Muscle of back (tissue), 3 donors: ENCODE measurements at regions not wholly inside any gene's neighbourhood (a gene's known extent, or its start where the extent isn't known, plus 50 kb on each side); places are given as distances from the start of the nearest gene placed in this dataset.
A peak's percentile ranks its signal among the peaks of the same experiment; 100 is the strongest.

ENCODE experiments used
- DNase-seq, 3 donors: peaks; one replicate each; pipeline versions ENCODE4 v3.0.0 to v3.0.0-alpha.2; 2013

DNA sequence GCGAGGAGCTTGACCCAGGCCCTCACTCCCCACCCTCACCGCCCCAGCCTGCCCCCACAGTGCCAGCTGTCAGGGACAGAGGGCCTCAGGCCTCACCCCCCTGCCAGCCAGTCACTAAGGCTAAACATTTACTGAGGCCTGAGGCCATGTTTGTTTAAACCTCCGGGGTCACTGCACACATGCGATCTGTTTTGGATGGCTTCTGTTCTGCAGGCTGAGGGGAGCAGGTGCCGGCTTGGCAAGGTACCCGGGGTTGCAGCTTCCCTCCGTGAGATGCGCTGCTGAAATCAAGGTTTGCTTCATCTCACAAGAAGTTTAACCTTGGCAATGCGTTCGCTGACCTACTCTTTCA is 103.3 kb upstream of the BOD1 start:
- DNase-seq: no peak

DNA sequence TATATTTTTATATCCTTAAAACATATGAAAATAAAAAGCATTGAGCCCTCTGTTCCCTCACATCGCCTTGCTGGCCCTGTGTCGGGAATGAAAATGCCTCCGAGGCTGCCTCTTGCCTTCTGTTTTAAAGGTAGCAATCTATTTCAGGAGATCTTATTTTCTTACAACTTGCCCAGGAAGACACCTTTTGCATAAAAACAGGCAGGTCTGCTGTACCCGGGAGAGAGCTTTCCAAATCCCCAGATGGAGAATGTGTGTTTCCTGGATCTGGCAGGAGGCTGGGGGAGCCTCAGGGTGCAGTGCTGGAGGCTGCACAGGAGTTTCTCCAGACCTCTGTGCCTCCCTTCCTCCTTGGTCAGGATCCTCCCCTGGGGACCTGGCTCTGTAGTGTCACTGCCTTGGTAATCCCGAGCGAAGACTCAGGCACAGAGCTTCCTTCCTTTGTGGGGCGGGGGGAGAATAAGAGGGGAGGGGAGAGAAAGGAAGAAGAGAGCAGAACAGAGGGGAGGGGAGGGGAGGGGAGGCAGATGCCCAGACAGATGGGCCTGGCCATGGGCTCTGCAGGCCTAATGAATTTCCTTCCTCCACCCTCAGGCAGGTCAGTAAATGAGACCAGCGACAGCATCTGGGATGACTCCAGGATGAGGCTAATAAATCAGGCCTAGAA is 104.0 kb upstream of the BOD1 start:
- no peak for DNase-seq

DNA sequence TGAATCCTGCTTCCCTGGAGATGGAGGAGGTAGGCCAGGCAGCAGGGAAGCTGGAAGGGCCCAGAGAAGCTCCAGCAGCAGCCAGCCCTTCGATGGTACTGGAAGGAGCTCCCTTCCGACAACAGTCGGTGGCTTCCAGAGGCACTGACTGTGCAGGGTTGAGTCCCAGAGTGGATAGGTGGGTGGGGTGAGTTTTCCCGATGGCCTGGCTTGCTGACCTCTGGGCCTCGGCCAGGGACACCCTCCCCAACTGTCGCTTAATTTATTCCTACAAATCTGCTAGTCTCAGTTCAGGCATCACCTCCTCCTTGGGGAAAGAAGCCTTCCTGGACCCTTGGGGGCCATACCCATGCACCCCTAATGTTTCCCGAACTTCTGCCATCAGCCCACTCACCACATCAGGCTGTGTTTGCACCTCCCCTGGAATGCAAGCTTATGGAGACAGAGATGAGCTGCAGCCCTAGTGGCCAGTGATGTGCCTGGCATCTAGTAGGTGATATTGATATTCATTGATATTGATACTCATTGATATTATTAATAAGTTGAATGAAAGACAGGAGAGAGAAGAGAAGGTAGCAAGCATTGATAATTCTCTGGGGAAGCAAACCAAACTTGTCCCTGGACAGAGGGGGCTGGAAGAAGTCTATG is 104.6 kb upstream of the BOD1 start:
- no peak for DNase-seq

DNA sequence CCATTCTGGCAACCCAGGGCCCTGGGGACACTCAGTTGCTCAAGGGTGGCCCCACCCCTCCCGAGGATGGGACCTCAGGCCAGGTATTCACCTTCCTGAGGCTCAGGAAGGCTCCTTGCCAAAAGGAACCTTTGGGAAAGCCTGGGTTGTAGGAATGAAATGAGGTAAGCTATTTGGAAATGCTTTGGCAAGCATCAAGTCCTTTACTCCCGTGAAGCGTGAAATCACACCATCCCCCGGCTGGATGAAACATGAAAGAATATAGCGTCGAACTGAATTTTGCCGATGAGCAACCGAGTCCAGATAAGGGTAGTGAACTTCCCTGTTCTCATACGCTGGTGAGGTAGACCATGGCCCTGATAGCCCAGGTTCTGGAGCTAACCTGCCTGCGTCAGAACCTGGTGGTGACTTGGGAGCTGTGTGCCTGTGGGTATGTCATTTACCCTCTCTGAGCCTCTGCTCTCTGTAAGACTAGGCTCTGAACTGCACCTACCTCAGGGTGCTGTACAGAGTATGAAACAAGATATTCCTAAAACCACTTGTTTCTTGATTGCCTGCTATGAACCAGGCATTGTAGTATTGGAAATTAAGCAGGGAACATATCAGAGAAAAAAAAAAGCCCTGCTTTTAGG is 105.3 kb upstream of the BOD1 start:
- no peak for DNase-seq

DNA sequence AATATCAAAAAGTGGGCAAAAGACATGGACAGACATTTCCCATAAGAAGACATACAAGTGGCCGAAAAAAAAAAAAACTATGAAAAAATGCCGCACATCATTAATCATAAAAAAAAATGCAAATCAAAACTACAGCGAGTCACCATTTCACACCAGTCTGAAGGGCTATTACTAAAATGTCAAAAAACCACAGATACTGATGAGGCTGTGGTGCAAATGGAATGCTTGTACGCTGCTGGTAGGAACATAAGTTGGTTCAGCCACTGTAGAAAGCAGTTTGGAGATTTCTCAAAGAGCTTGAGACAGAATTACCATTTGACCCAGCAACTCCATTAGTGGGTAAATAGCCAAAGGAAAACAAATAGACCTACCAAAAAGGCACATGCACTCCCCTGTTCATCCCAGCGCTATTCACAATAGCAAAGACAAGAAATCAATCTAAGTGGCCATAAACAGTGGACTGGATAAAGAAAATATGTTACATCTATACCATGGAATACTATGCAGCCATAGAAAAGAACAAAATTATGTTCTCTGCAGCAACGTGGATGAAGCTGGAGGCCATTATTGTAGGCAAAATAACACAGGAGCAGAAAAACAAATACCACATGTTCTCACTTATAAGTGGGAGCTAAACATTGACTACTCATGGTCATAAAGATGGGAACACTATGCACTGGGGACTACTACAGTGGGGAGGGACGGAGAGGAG is 110.6 kb upstream of the BOD1 start:
- no peak for DNase-seq

DNA sequence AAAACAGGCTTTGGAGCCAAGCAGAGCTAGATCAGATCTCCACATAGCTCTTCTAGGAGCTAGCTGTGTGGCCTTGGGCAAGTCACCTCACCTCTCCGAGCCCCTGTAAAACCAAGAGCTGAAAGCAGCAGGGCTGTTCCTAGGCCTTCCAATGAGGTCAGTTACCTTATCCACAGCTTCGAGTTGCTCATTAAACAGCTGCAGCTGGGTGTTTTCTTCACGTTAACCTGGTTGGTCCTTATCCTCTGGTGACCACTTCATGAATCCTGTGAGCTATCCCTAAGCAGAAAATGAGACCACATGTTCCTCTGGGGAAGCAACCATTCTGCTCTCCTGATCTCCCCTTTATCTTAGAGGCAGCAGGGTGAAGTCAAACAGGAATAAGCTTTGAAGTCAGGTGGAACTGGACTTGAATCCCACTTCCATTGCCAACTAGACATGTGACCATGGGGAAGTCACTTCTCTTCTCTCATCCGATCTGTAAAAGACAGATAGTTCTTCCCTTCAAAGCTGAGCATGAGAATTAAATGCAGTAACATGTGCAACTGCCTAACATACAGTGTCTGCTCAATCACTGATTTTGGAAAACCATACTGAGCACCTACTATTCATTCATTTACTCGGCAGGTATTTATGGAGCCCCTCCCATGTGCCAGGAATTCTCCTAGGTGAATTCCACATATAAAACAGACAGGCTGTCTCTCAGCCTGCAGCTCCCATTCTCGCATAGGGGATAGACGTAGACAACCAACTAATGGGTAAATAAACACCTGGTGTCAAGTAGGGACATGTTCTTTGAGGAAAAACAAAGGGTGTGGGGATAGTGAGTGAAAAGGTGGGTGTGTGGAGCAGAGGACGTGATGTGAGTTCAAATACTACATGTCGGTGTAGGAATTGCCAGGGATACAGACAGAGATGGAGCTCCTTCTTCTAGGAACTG is 111.7 kb upstream of the BOD1 start:
- no peak for DNase-seq

DNA sequence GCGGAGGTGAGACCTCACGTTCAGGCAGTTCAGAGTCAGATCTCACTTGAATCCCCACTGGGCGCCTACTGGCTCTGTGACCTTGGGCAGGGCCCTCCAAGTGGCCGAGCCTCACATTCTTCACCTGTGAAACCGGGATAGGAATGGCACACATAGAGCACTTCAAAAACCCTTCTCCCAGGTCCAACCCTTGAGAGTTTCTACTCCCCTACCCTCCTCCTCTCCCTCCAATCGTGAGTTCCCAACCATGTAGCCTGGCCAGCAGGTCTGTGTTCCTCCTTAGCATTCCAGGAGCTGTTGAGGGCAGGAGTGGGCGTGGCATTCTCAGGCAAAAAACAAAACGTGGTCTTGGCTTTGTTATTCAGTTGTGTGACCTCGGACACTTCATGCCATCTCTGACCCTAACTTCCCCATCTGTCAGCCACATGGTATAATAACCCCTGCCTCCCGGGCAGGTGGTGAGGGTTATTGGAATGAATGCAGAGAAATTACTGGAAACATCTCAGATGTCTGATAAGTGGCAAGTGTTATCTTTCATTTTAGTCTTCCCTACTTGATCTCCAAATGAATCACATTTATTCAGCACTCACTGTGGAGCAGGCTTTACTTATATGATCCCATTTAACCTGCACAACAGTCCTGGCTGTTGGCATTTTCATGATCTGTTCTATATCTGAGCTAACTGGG is 112.8 kb upstream of the BOD1 start:
- DNase-seq: no peak

DNA sequence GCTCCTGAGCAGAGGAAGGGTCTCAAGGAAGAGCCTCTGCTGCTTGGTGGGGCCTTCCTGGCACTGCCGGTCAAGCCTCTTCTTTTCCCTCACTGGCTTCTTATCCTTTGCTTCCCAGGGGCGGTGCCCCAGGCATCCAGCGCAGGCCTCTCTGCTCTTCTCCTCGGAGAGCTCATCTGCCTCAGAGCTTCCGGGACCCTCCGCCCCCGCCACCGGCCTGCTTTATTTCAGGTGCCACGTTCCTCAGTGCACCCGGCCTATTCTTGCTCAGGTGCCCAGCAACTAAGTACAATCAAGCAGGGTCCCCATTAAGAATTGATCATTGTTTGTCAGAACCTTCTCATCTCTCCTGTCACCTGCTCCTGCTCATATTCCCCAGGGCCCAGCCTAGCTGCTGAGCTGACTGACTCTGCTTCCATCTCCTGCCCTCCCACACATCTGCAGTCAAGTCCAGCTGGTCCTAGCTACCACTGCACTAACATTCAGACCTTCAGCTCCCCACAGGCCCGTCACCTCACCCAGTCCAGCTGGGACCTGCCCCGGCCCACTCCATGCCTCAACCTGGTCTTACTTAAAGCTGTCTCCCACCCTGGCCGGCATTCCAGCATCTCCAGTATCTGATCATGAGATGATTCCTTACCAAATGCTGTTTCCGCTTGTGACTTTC is 114.3 kb upstream of the BOD1 start:
- DNase-seq: no peak

DNA sequence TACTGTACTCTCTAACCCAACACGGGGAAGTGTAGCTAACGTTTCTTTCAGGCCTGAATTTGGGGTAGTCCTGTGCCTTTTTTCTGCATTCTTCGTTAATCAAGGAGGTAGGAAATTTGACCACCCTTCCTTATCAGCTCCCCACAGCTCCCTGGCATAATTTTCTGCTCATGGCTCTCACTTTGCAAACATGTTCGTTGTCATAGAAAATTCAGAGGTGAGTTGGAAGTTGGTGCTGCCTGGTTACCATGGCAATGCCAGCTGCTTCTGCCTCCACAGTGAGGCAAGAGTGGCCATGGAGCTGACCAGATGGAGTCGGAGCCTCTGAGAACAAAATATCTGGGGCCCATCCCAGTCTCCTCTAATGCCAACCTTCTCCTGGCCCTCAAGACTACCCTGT is 116.6 kb upstream of the BOD1 start:
- no peak for DNase-seq

DNA sequence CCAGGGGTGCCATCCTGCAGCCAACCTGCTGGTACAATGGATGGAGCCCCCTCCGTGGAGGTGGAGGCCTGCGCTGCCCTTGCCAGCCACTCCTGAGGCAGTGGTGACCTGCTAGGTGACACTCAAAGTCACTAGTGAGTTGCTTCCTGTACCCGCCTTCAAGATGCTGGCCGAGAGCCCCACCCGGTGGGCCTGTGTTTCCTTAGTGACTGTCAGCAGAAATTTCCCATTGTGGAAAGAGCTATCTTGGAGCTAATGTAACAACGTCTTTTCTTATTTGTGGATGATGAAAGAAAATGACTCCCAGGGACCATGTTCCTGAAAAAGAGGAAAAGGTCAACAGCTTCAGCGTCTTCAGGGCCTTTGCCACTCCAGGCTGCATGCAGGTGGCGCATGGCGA is 117.0 kb upstream of the BOD1 start:
- no peak for DNase-seq

DNA sequence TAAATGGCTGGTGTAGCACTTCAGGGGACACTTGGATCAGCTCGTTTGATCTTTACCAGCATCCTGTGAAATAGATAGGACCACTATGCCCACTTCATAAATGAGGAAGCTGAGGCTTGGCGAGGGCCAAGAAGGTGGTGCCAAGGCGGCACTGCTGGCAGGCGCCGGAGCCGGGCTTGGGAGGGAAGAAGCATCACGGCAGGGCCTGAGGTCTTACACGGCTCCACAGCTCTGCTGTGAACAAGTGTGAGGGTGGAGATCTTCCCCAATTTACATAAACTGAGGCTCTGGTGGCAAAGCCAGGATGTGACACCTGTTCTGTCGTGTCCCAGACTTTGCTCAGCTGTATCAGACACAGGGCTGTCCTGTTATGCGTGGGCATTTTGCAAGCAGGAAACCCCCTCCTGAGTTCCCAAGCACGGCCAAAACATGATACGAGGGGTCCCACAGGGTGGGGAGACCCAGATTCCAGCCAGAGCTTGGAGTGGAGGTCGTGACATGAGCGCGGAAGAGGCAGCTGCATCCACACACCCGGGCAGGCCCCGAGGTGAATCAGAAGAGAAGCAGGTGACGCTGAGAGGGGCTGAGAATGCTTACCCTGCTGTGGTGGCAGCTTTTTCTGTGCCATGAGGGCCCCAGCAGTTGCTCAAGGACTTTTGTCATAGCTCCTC is 117.5 kb upstream of the BOD1 start:
- no peak for DNase-seq

DNA sequence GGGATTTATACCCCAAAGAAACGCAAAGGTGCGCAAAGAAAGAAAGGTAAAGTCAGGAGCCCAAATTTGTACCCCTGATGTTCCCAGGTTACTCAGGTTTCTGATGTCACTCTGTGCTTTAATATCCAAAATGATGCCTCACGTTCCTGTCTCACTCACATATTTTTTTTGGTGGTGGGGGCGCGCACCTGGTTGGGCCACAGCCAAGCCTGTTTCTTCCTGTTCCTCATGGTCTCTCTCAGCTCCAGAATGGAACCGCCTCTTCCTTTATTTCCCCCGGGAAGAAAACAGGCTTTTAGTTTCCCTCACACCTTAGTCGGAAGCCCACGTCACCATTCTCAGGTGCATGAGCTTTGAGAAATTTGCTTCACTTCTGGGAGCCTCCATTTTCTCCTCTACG is 118.3 kb upstream of the BOD1 start:
- no peak for DNase-seq

DNA sequence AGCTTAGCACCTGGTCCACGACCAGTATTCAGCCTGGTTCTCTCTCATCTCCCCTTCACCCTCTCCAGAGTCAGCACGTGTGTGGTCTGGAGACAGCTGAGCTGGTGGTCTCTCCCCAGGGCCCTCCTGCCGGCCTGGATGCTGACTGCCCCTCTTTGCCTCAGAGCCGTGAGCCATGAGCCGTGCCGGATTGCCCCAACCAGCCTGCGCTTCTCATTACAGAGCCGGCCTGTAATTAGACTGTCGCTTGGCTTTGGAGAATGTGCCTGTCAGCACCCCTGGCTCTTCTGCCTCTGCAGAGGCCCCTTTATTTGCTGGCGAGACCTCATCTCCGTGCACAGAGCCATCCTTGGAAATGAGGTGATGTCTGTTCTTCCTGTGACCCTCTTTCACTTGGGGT is 118.7 kb upstream of the BOD1 start:
- no peak for DNase-seq

DNA sequence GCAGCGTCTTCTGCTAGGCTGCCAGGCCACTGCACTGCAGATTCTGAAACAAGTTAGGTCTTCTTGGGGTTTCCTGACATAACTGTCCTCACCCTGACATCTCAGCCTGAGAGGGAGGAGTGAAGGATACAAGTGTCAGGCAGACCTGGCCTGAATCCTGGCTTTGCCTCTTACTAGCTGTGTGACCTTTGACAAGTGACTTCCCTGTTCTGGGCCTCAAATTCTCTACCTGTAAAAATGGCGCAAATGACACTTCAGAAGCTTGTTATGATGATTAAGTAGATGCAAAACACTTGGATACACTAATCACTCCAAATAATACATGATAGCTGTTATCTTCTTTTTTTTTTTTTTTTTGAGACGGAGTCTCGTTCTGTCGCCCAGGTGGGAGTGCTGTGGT is 119.2 kb upstream of the BOD1 start:
- no peak for DNase-seq

DNA sequence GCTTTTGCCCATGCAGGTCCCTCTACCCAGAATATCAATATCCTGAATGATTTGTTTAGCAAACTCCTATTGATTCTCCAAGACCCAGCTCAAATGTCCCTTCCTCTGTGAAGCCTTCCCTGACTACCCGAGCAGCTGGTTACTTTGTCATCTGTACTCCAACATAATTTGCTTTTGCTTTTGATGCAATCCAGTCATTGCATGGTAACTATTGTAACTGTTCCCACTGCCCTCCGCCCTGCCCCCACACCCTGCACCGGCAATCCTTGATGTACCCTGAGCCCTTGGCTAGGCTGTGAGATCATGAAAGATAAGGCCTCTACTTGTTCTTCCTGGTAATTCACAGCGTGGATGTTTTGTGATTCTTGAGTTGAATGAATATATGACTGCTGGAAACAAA is 119.9 kb upstream of the BOD1 start:
- no peak for DNase-seq

DNA sequence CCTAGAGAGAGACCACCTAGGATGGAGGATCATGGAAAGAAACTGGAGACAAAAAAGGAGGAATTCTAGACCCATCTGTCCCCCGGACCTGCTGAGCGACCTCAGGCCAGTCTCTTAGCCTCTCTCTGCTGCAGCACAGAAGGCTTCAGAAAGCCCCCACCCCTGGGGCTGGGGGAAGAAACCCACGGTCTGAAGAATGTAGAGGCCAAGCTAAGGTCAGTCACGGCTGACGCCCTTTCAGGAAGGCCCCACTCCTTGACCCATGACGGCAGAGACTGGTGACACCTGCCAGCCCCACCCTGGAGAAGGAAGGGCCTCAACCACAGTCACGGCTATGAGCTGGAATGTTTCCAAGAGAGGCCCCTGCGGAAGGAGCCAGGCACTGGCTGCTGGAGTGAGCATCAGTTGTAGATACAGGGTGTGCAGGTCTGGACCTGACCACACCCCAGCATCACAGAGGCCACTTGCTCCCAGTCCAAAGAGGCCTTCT is 120.5 kb upstream of the BOD1 start:
- DNase-seq: peak in 1 of 3 donors; percentile 17

DNA sequence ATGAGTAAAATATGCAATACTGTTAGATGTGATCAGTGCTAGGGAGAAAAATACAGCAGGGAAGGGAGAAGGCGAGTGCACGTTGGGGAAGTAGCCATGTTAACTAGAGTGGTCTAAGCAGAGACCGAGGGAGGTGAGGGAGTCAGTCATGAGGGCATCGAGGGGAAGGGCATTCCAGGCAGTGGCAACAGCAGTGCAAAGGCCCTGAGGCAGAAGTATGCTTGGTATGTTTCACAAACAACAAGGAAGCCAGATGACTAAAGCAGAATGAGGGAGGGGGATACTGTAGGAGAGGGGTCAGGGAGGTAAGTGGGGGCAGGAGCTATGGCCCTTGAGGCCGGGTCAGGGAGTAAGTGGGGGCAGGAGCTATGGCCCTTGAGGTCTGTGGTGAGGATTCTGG is 123.3 kb upstream of the BOD1 start:
- no peak for DNase-seq

DNA sequence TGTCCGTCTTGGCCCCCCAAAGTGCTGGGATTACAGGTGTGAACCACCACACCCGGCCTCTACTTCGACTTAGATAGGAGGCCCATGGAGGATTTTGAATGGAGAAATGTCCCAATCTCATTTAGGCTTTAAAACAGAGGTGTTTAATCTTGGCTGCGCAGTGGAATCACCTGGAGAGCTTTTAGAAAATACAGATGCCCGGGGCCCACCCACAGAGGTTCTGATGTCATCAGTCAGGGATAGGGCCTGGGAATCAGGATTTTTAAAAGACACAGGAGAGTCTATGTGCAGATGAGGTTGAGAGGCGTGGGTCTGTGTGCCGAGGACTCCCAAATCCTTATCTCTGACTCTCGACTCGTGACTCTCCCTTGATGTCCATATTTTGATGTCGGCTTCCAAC is 124.0 kb upstream of the BOD1 start:
- DNase-seq: no peak

DNA sequence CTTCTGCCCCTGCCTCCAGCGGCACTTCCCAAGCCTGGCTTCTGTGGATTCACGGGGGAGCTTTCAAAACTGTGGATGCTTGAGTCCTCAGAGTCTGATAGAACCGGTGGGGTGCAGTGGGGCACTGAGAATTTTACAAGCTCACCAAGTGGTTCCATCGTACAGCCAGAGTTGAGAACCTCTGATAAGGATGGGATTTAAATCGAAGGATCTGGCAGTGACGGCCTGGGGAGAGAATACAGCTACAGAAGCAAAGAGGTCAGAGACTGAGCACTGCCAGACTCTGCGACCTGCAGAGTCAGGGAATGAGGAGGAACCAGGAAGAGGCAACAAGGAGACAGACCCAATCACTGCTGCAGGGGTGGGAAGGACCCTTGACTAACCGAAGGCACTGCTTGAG is 124.6 kb upstream of the BOD1 start:
- DNase-seq: no peak
